ENCODE measurements at regions not wholly inside any gene's neighbourhood (a gene's known extent, or its start where the extent isn't known, plus 50 kb on each side); places are given as distances from the start of the nearest gene placed in this dataset.

- Histone ChIP-seq H3K4me2 (ENCODE audit: low read length) (no peak overlapping the region), H3F3A (ENCODE audit: insufficient read depth, low read length, poor library complexity, severe bottlenecking) (no peaks in the 10 kb centered on the region), H3K27ac (ENCODE audit: low read length) (no peak overlapping the region), H3K36me3 (ENCODE audit: insufficient read depth, low read length) (no peaks in the 10 kb centered on the region), H3K9me2 (ENCODE audit: insufficient read depth, low read length) (no peaks in the 10 kb centered on the region), H3K27me3 (ENCODE audit: insufficient read depth, low read depth, low read length) (no peaks in the 10 kb centered on the region), H4K20me1 (ENCODE audit: insufficient read depth) (no peaks in the 10 kb centered on the region), H3K79me2 (replicated peaks; ENCODE audit: insufficient read depth, low read length) (no peaks in the 10 kb centered on the region), H3K9me3 (ENCODE audit: low read length) (no peaks in the 10 kb centered on the region), H3K9ac (ENCODE audit: low read length) (no peak overlapping the region), H2AFZ (ENCODE audit: low read depth, low read length) (no peak overlapping the region), H3K4me3 (ENCODE audit: low read length) (no peak overlapping the region)
- no peak for TF ChIP-seq RAD21 (conservative IDR thresholded peaks at IDR 0.05)
- no peak for TF ChIP-seq CTCF (IDR thresholded peaks at IDR 0.05; ENCODE audit: poor library complexity, severe bottlenecking)
- TF ChIP-seq POLR2AphosphoS5 (IDR thresholded peaks at IDR 0.05): no peak
- no peak for TF ChIP-seq REST (IDR thresholded peaks at IDR 0.05; ENCODE audit: borderline replicate concordance)
- no peak for TF ChIP-seq TAF1 (IDR thresholded peaks at IDR 0.05; ENCODE audit: low read depth)
- no peak for TF ChIP-seq EP300 (conservative IDR thresholded peaks at IDR 0.05; ENCODE audit: poor library complexity, severe bottlenecking)
- no peak for TF ChIP-seq MXI1 (conservative IDR thresholded peaks at IDR 0.05; ENCODE audit: poor library complexity, severe bottlenecking)
- no peak for TF ChIP-seq EZH2 (IDR thresholded peaks at IDR 0.05; ENCODE audit: borderline replicate concordance, insufficient read depth, low read length, poor library complexity, severe bottlenecking)
- TF ChIP-seq SMC3 (conservative IDR thresholded peaks at IDR 0.05; ENCODE audit: poor library complexity): no peak
Measured at GRCh38 chr3:193826159-193826795, 233.3 kb downstream of the OPA1 start.

- Histone ChIP-seq H3K9ac (ENCODE audit: low read length) (no peak overlapping the region), H3K36me3 (ENCODE audit: insufficient read depth, low read length) (no peaks in the 10 kb centered on the region), H4K20me1 (ENCODE audit: insufficient read depth) (no peaks in the 10 kb centered on the region), H3K79me2 (replicated peaks; ENCODE audit: insufficient read depth, low read length) (no peaks in the 10 kb centered on the region), H3K27me3 (ENCODE audit: insufficient read depth, low read depth, low read length) (no peaks in the 10 kb centered on the region), H2AFZ (ENCODE audit: low read depth, low read length) (no peak overlapping the region), H3K4me2 (ENCODE audit: low read length) (no peak overlapping the region), H3K27ac (ENCODE audit: low read length) (no peak overlapping the region), H3K9me2 (ENCODE audit: insufficient read depth, low read length) (no peaks in the 10 kb centered on the region), H3K9me3 (ENCODE audit: low read length) (no peaks in the 10 kb centered on the region), H3K4me3 (ENCODE audit: low read length) (no peak overlapping the region), H3F3A (ENCODE audit: insufficient read depth, low read length, poor library complexity, severe bottlenecking) (no peaks in the 10 kb centered on the region)
- no peak for TF ChIP-seq EP300 (conservative IDR thresholded peaks at IDR 0.05; ENCODE audit: poor library complexity, severe bottlenecking)
- TF ChIP-seq RAD21 (conservative IDR thresholded peaks at IDR 0.05): no peak
- TF ChIP-seq REST (IDR thresholded peaks at IDR 0.05; ENCODE audit: borderline replicate concordance): no peak
- no peak for TF ChIP-seq SMC3 (conservative IDR thresholded peaks at IDR 0.05; ENCODE audit: poor library complexity)
- no peak for TF ChIP-seq TAF1 (IDR thresholded peaks at IDR 0.05; ENCODE audit: low read depth)
- no peak for TF ChIP-seq MXI1 (conservative IDR thresholded peaks at IDR 0.05; ENCODE audit: poor library complexity, severe bottlenecking)
- TF ChIP-seq CTCF (IDR thresholded peaks at IDR 0.05; ENCODE audit: poor library complexity, severe bottlenecking): no peak
- no peak for TF ChIP-seq POLR2AphosphoS5 (IDR thresholded peaks at IDR 0.05)
- TF ChIP-seq EZH2 (IDR thresholded peaks at IDR 0.05; ENCODE audit: borderline replicate concordance, insufficient read depth, low read length, poor library complexity, severe bottlenecking): no peak
Measured at GRCh38 chr3:193827040-193827669, 234.1 kb downstream of the OPA1 start.

All from neural cell (in vitro differentiated cells).